ENCODE measurements at regions not wholly inside any gene's neighbourhood (a gene's known extent, or its start where the extent isn't known, plus 50 kb on each side); places are given as distances from the start of the nearest gene placed in this dataset.

- no peak for TF ChIP-seq CTCF (IDR thresholded peaks at IDR 0.05; ENCODE audit: insufficient read depth, low read length, poor library complexity, severe bottlenecking)
- H3K27me3 ChIP-seq (ENCODE audit: control insufficient read depth, insufficient read depth, low read length), result no peaks in the 10 kb centered on the region
- no peak overlapping the region for H3K4me3 ChIP-seq (ENCODE audit: low read depth, low read length)
- no peak for DNase-seq (ENCODE audit: low read depth)
- H3K36me3 ChIP-seq (ENCODE audit: control insufficient read depth, insufficient read depth, low read length), result no peaks in the 10 kb centered on the region
These were observed 202.0 kb downstream of the KATNAL1 start for GRCh38 chr13:30105381-30105780.

- no peak for DNase-seq (ENCODE audit: low read depth)
- no peak for TF ChIP-seq CTCF (IDR thresholded peaks at IDR 0.05; ENCODE audit: insufficient read depth, low read length, poor library complexity, severe bottlenecking)
- no peak overlapping the region for H3K4me3 ChIP-seq (ENCODE audit: low read depth, low read length)
- H3K36me3 ChIP-seq (ENCODE audit: control insufficient read depth, insufficient read depth, low read length), result no peaks in the 10 kb centered on the region
- no peaks in the 10 kb centered on the region for H3K27me3 ChIP-seq (ENCODE audit: control insufficient read depth, insufficient read depth, low read length)
These were observed 204.1 kb downstream of the KATNAL1 start for GRCh38 chr13:30103161-30103840.

GRCh38 chr13:30100226-30100625 is 207.1 kb downstream of the KATNAL1 start:
- no peaks in the 10 kb centered on the region for H3K27me3 ChIP-seq (ENCODE audit: control insufficient read depth, insufficient read depth, low read length)
- no peak for DNase-seq (ENCODE audit: low read depth)
- no peaks in the 10 kb centered on the region for H3K36me3 ChIP-seq (ENCODE audit: control insufficient read depth, insufficient read depth, low read length)
- no peak overlapping the region for H3K4me3 ChIP-seq (ENCODE audit: low read depth, low read length)
- no peak for TF ChIP-seq CTCF (IDR thresholded peaks at IDR 0.05; ENCODE audit: insufficient read depth, low read length, poor library complexity, severe bottlenecking)

- TF ChIP-seq CTCF (IDR thresholded peaks at IDR 0.05; ENCODE audit: insufficient read depth, low read length, poor library complexity, severe bottlenecking), result no peak
- Histone ChIP-seq H3K4me3 (ENCODE audit: low read depth, low read length) (no peak overlapping the region), H3K36me3 (ENCODE audit: control insufficient read depth, insufficient read depth, low read length) (no peaks in the 10 kb centered on the region), H3K27me3 (ENCODE audit: control insufficient read depth, insufficient read depth, low read length) (no peaks in the 10 kb centered on the region)
- no peak for DNase-seq (ENCODE audit: low read depth)
These were observed 209.7 kb downstream of the KATNAL1 start for GRCh38 chr13:30097701-30098100.

GRCh38 chr13:30097089-30097488 is 210.3 kb downstream of the KATNAL1 start:
- Histone ChIP-seq H3K4me3 (ENCODE audit: low read depth, low read length) (no peak overlapping the region), H3K27me3 (ENCODE audit: control insufficient read depth, insufficient read depth, low read length) (no peaks in the 10 kb centered on the region)

More at GRCh38 chr13:30097089-30097488, 210.3 kb downstream of the KATNAL1 start:
- TF ChIP-seq CTCF (IDR thresholded peaks at IDR 0.05; ENCODE audit: insufficient read depth, low read length, poor library complexity, severe bottlenecking), result no peak
- no peaks in the 10 kb centered on the region for H3K36me3 ChIP-seq (ENCODE audit: control insufficient read depth, insufficient read depth, low read length)
- no peak for DNase-seq (ENCODE audit: low read depth)

Measured in kidney epithelial cell (primary cell).